ENCODE measurements at regions not wholly inside any gene's neighbourhood (a gene's known extent, or its start where the extent isn't known, plus 50 kb on each side); places are given as distances from the start of the nearest gene placed in this dataset.

- TF ChIP-seq CTCF (conservative IDR thresholded peaks at IDR 0.05; ENCODE audit: low read depth, low read length) (no peak), CEBPB (IDR thresholded peaks at IDR 0.05; ENCODE audit: low read depth, low read length) (no peak), POLR2A (IDR thresholded peaks at IDR 0.05; ENCODE audit: low read depth, low read length) (no peak), MXI1 (IDR thresholded peaks at IDR 0.05; ENCODE audit: borderline replicate concordance, low read depth, low read length) (no peak), RFX5 (IDR thresholded peaks at IDR 0.05; ENCODE audit: low read depth, low read length) (no peak), USF2 (IDR thresholded peaks at IDR 0.05; ENCODE audit: low read depth, low read length) (no peak), FOS (IDR thresholded peaks at IDR 0.05; ENCODE audit: low read depth, low read length) (no peak), RAD21 (IDR thresholded peaks at IDR 0.05; ENCODE audit: low read length) (no peak), MAZ (IDR thresholded peaks at IDR 0.05; ENCODE audit: borderline replicate concordance, low read depth, low read length) (no peak)
Observed at GRCh38 chr13:97889803-97890202, 63.7 kb upstream of the IPO5 start.
